K562 (cell line): ENCODE measurements at regions not wholly inside any gene's neighbourhood (a gene's known extent, or its start where the extent isn't known, plus 50 kb on each side); places are given as distances from the start of the nearest gene placed in this dataset.

Source experiments
- POLR3G ChIP-seq: IDR thresholded peaks from 2 replicates; pipeline ENCODE4 v1.6.1; 2011; ENCODE audit not compliant: insufficient read length, insufficient replicate concordance; ENCODE audit errors: extremely low read depth
- POU5F1 ChIP-seq: fragments of 150-350 bp; IDR thresholded peaks from 2 replicates; pipeline ENCODE4 v1.6.1; 2014; ENCODE audit warnings: borderline replicate concordance, low read length, low read depth, mild to moderate bottlenecking; ENCODE audit not compliant: partially characterized antibody
- SETDB1 ChIP-seq: IDR thresholded peaks from one replicate; pipeline ENCODE4 v1.6.1; 2012; ENCODE audit warnings: low read length, control low read depth, inconsistent platforms
- SLC30A9 ChIP-seq: fragments of 250-450 bp; sonication (Bioruptor Pico); IDR thresholded peaks from 2 replicates; pipeline ENCODE4 v1.8.0; 2022; ENCODE audit warnings: mild to moderate bottlenecking, moderate library complexity
- TF ChIP-seq, protein P1 (sequence below): fragments of 250-450 bp; sonication (Bioruptor Pico); IDR thresholded peaks from 2 replicates; pipeline ENCODE4 v1.5.0; 2021
- TF ChIP-seq, protein P2 (sequence below): fragments of 250-450 bp; sonication (Bioruptor Pico); IDR thresholded peaks from 2 replicates; pipeline ENCODE4 v1.8.0; 2021; ENCODE audit warnings: mild to moderate bottlenecking, moderate library complexity
- TF ChIP-seq, protein P3 (sequence below), 2 experiments: fragments of 450-650 bp in 1 of 2; sonication (generic) in 1 of 2; formaldehyde crosslinking in 1 of 2; IDR thresholded peaks; 2 replicates each; pipeline versions ENCODE4 v1.7.1 to v1.9.0; 2016 to 2022; ENCODE audit warnings: inconsistent platforms in 1 of 2, mild to moderate bottlenecking in 1 of 2, missing genetic modification reagents in 1 of 2
- TF ChIP-seq, protein P4 (sequence below): fragments of 250-450 bp; sonication (Bioruptor Pico); IDR thresholded peaks from 2 replicates; pipeline ENCODE4 v1.8.0; 2022; ENCODE audit warnings: moderate library complexity, mild to moderate bottlenecking, inconsistent platforms

DNA sequence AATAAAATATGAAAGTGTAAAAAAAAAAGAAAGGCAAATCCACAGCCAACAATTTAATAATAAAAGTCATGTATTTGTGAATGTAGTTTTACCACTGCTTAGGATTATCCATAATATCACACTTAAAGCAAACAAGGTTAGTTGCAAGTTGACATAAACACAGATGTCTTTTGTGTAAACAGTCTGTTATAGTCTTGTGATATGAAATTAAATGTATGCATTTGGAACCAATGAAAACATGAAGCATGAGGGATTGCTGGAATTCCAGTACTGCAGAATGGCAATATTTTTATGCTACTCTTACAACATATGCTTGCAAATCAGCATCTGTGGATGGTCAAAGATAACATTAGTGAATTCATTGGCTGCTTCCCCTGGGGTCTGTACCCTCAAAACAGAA is 148.1 kb downstream of the DNAJB9 start (continued):
- no peak for TF ChIP-seq POU5F1
- TF ChIP-seq SLC30A9 (CRISPR knock-in tag): no peak
- TF ChIP-seq, protein P1, sequence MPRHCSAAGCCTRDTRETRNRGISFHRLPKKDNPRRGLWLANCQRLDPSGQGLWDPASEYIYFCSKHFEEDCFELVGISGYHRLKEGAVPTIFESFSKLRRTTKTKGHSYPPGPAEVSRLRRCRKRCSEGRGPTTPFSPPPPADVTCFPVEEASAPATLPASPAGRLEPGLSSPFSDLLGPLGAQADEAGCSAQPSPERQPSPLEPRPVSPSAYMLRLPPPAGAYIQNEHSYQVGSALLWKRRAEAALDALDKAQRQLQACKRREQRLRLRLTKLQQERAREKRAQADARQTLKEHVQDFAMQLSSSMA (CRISPR knock-in tag): no peak
- no peak for TF ChIP-seq POLR3G
- no peak for TF ChIP-seq SETDB1
- TF ChIP-seq, protein P2, sequence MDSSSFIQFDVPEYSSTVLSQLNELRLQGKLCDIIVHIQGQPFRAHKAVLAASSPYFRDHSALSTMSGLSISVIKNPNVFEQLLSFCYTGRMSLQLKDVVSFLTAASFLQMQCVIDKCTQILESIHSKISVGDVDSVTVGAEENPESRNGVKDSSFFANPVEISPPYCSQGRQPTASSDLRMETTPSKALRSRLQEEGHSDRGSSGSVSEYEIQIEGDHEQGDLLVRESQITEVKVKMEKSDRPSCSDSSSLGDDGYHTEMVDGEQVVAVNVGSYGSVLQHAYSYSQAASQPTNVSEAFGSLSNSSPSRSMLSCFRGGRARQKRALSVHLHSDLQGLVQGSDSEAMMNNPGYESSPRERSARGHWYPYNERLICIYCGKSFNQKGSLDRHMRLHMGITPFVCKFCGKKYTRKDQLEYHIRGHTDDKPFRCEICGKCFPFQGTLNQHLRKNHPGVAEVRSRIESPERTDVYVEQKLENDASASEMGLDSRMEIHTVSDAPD (CRISPR knock-in tag): no peak
- TF ChIP-seq, protein P3, sequence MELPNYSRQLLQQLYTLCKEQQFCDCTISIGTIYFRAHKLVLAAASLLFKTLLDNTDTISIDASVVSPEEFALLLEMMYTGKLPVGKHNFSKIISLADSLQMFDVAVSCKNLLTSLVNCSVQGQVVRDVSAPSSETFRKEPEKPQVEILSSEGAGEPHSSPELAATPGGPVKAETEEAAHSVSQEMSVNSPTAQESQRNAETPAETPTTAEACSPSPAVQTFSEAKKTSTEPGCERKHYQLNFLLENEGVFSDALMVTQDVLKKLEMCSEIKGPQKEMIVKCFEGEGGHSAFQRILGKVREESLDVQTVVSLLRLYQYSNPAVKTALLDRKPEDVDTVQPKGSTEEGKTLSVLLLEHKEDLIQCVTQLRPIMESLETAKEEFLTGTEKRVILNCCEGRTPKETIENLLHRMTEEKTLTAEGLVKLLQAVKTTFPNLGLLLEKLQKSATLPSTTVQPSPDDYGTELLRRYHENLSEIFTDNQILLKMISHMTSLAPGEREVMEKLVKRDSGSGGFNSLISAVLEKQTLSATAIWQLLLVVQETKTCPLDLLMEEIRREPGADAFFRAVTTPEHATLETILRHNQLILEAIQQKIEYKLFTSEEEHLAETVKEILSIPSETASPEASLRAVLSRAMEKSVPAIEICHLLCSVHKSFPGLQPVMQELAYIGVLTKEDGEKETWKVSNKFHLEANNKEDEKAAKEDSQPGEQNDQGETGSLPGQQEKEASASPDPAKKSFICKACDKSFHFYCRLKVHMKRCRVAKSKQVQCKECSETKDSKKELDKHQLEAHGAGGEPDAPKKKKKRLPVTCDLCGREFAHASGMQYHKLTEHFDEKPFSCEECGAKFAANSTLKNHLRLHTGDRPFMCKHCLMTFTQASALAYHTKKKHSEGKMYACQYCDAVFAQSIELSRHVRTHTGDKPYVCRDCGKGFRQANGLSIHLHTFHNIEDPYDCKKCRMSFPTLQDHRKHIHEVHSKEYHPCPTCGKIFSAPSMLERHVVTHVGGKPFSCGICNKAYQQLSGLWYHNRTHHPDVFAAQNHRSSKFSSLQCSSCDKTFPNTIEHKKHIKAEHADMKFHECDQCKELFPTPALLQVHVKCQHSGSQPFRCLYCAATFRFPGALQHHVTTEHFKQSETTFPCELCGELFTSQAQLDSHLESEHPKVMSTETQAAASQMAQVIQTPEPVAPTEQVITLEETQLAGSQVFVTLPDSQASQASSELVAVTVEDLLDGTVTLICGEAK (IDR thresholded peaks at IDR 0.05): no peak
- TF ChIP-seq, protein P3 (CRISPR knock-in tag; IDR thresholded peaks at IDR 0.05): no peak
- TF ChIP-seq, protein P4, sequence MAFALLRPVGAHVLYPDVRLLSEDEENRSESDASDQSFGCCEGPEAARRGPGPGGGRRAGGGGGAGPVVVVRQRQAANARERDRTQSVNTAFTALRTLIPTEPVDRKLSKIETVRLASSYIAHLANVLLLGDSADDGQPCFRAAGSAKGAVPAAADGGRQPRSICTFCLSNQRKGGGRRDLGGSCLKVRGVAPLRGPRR (CRISPR knock-in tag): no peak
